ENCODE measurements at regions not wholly inside any gene's neighbourhood (a gene's known extent, or its start where the extent isn't known, plus 50 kb on each side); places are given as distances from the start of the nearest gene placed in this dataset.

DNA sequence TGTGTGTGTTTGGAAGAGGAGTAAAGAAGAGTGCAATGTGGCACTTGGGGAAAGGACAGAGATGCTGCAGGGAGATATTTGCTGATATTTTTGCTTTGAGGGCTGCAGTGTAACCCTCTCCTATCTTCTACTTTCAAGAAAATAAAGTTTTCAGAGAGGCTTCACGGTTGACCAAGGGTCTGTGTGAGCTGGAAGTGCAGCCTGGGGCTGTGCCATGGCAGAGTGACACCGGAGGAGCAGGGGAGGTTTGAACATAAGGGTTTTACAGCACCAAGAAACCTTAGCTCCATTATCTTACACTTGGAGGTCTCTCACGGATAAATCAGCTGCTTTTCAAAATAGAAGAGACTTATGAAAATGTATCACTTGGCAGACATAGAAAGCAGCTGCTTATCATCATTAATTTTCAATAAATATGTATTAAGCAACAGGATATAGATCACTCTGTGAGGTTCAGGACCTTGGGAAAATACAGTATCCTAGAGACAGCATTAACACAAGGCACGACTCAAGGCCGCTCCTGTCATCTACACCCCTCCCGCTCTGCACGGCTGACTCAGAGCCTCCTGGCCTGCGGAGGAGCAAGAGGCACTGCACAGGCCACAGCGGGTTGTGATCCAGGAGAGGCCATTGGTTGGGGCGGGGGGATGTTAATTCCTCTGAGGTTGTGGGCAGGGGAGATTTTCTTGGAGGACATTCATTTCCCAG lies 127.8 kb downstream of the COPS8 start:
- TF ChIP-seq, protein P1, sequence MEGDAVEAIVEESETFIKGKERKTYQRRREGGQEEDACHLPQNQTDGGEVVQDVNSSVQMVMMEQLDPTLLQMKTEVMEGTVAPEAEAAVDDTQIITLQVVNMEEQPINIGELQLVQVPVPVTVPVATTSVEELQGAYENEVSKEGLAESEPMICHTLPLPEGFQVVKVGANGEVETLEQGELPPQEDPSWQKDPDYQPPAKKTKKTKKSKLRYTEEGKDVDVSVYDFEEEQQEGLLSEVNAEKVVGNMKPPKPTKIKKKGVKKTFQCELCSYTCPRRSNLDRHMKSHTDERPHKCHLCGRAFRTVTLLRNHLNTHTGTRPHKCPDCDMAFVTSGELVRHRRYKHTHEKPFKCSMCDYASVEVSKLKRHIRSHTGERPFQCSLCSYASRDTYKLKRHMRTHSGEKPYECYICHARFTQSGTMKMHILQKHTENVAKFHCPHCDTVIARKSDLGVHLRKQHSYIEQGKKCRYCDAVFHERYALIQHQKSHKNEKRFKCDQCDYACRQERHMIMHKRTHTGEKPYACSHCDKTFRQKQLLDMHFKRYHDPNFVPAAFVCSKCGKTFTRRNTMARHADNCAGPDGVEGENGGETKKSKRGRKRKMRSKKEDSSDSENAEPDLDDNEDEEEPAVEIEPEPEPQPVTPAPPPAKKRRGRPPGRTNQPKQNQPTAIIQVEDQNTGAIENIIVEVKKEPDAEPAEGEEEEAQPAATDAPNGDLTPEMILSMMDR (IDR thresholded peaks at IDR 0.05; ENCODE audit: control insufficient read depth, extremely low read depth, insufficient read depth): no peak
- DNase-seq (ENCODE audit: low read depth): no peak
- H3K4me3 ChIP-seq (ENCODE audit: low read depth, low read length): no peak overlapping the region

GRCh38 chr2:237214030-237214675 lies 128.5 kb downstream of the COPS8 start:
- no peak for DNase-seq (ENCODE audit: low read depth)
- no peak overlapping the region for H3K4me3 ChIP-seq (ENCODE audit: low read depth, low read length)
- TF ChIP-seq, protein P1 (IDR thresholded peaks at IDR 0.05; ENCODE audit: control insufficient read depth, extremely low read depth, insufficient read depth): no peak

DNA sequence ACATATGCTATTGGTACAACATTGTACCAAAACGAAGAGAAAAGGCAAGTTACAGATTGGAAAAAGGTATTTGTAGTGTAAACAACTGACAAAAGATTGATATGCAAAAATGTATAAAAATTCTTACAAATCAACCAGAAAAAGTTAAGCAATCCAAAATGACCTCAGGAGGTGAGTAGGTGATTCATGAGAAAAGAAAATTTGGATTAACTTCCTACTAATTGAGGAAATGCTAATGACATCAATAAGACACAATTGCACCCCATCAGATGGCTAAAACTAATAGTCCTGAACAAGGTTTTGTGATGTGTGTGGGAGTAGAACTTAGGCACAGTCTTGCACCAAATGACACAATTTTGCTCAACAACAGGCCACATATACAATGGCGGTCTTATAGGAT lies 129.3 kb downstream of the COPS8 start:
- no peak for DNase-seq (ENCODE audit: low read depth)
- H3K4me3 ChIP-seq (ENCODE audit: low read depth, low read length): no peak overlapping the region
- TF ChIP-seq, protein P1 (IDR thresholded peaks at IDR 0.05; ENCODE audit: control insufficient read depth, extremely low read depth, insufficient read depth): no peak

GRCh38 chr2:237217995-237218616 lies 132.4 kb downstream of the COPS8 start:
- DNase-seq (ENCODE audit: low read depth): no peak
- H3K4me3 ChIP-seq (ENCODE audit: low read depth, low read length): no peak overlapping the region
- TF ChIP-seq, protein P1 (IDR thresholded peaks at IDR 0.05; ENCODE audit: control insufficient read depth, extremely low read depth, insufficient read depth): no peak

DNA sequence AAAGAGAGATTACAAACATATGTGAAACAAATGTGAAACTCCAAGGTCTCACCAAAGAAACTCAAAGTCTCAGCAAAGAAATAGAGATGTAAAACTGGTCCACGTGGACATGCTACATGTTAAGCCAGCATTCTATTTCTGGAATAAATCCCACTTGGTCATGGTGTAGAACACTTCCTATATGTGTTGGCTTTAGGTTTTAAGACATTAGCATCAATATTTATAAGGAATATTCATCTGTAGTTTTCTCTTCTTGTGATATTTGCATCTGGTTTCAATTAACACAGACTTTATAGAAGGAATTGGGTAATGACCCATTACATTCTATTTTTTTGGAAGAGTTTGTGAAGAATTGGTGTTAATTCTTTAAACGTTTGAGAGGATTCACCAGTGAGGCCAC lies 133.1 kb downstream of the COPS8 start:
- no peak overlapping the region for H3K4me3 ChIP-seq (ENCODE audit: low read depth, low read length)
- DNase-seq (ENCODE audit: low read depth): no peak
- TF ChIP-seq, protein P1 (IDR thresholded peaks at IDR 0.05; ENCODE audit: control insufficient read depth, extremely low read depth, insufficient read depth): no peak

- TF ChIP-seq, protein P1 (IDR thresholded peaks at IDR 0.05; ENCODE audit: control insufficient read depth, extremely low read depth, insufficient read depth): no peak
- no peak for DNase-seq (ENCODE audit: low read depth)
These were observed 134.1 kb downstream of the COPS8 start for GRCh38 chr2:237219826-237220225.

More at GRCh38 chr2:237219826-237220225, 134.1 kb downstream of the COPS8 start:
- H3K4me3 ChIP-seq (ENCODE audit: low read depth, low read length): no peak overlapping the region
